HUES6 (cell line): ENCODE measurements at regions not wholly inside any gene's neighbourhood (a gene's known extent, or its start where the extent isn't known, plus 50 kb on each side); places are given as distances from the start of the nearest gene placed in this dataset.

Source experiments
- H3K27ac ChIP-seq: 2 replicates; pipeline ENCODE4 v1.7.0; 2013; ENCODE audit warnings: low read depth, mild to moderate bottlenecking, low read length, inconsistent platforms
- H3K27me3 ChIP-seq: 2 replicates; pipeline ENCODE4 v1.6.1; 2013; ENCODE audit warnings: low read length; ENCODE audit not compliant: control insufficient read depth, insufficient read depth
- H3K36me3 ChIP-seq: 2 replicates; pipeline ENCODE4 v1.6.1; 2013; ENCODE audit warnings: low read length; ENCODE audit not compliant: control insufficient read depth, insufficient read depth
- H3K4me1 ChIP-seq: 2 replicates; pipeline ENCODE4 v1.6.1; 2013; ENCODE audit warnings: low read length; ENCODE audit not compliant: control insufficient read depth, insufficient read depth
- H3K4me3 ChIP-seq: 2 replicates; pipeline ENCODE4 v1.5.1; 2013; ENCODE audit warnings: low read depth, low read length
- H3K9ac ChIP-seq: one replicate; pipeline ENCODE4 v1.6.1; 2013; ENCODE audit warnings: mild to moderate bottlenecking, low read length
- H3K9me3 ChIP-seq: 2 replicates; pipeline ENCODE4 v1.6.1; 2013; ENCODE audit warnings: low read depth, low read length; ENCODE audit not compliant: control insufficient read depth, insufficient read depth

DNA sequence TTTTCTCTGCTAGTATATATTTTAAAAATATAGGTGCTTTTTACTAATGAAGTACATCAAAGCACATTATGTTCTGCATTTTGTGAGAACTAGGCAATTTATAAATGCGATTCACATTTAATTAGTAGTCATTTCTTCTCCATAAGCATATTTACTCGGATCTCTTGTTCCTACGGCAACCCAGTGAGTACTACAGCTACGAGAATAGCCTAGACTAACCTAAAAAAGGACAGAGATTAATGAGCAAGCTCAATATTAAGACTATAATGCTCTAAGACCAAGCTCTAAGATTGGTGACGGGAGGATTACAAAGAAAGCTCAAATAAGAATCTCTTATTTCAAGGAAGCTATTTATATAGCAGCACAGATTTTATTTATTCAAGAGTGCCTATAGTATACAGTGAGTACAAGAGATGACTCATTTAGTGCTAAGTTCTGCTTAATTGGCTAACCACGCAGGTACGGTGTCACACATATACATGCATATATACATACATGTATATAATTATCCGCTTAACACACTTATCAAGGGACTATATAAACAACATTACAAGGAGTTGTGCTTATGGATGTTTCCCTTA, 364.7 kb downstream of the GPD2 start:
- Histone ChIP-seq H3K4me3 (no peak overlapping the region), H3K27me3 (no peaks in the 10 kb centered on the region), H3K9ac (no peak overlapping the region), H3K27ac (peak overlapping the region; percentile 81), H3K9me3 (no peaks in the 10 kb centered on the region), H3K4me1 (peaks cover 47% of the 10 kb centered on the region), H3K36me3 (no peaks in the 10 kb centered on the region)

DNA sequence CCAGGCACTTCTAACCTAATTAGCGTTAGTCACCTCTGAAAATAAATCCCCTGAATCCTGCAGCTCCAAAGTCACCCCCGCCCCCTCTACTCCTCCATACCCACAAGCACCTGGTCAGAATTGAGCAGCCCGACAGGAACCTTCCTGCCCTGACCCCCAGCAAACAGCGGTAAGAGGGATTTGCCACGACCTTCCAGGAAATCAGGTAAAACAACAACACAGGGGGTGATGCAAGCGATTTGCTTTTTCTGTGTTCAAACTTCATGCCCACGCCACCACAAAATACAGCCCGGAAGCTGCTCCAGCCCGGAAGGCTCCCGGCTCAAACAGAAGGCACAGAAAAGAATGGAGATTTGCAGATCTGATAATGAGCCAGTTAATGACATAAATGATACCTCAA, 367.1 kb downstream of the GPD2 start:
- H3K9ac ChIP-seq: no peak overlapping the region

DNA sequence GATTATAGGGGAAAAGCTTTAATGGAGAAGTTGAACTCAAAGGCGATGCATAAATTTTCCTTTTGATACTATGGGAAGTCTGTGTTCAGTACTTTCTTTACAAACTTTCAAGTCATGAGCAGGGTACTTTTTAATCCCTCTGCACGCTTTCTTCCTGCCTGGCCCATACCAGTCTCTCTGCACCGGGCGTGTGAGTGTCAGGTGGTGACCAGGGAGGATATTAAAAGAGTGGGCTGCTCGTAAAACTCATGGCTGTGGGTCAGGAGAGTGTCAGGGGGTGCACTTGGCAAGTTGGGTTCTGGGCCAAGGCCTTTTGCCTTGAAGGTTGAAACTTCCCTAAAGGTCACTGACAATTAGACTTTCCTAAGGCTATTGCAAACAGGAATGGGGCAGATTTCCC, 367.8 kb downstream of the GPD2 start:
- Histone ChIP-seq H3K9me3 (peaks cover 5% of the 10 kb centered on the region; the same call in 1 of the 2 replicates), H3K27me3 (no peaks in the 10 kb centered on the region), H3K4me1 (peaks cover 47% of the 10 kb centered on the region), H3K4me3 (no peak overlapping the region), H3K9ac (no peak overlapping the region), H3K27ac (no peak overlapping the region), H3K36me3 (no peaks in the 10 kb centered on the region)

More for the DNA sequence above, 367.1 kb downstream of the GPD2 start:
- Histone ChIP-seq H3K36me3 (no peaks in the 10 kb centered on the region), H3K4me3 (no peak overlapping the region), H3K27me3 (no peaks in the 10 kb centered on the region), H3K4me1 (peaks cover 47% of the 10 kb centered on the region), H3K9me3 (peaks cover 5% of the 10 kb centered on the region; the same call in 1 of the 2 replicates), H3K27ac (no peak overlapping the region)

DNA sequence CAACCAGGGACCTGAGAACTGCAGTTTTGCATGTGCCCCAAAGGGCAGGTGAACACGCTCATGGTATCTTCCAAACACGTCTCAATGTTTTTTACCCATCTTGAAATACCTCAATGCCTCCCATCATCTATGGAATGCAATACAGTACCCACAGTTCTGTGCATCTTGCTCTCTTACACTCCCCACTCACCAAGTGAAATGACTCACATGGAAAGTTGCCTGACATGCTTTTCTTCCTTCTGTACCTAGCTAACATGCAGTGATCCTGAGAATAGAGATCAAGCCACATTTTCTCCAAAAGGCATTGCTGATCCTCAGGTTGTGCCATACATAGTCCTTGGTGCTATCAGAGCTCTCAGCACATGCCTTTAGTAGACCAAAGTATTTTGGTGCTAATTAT, 373.9 kb downstream of the GPD2 start:
- H3K36me3 ChIP-seq: no peaks in the 10 kb centered on the region
- H3K27me3 ChIP-seq: no peaks in the 10 kb centered on the region
- H3K4me3 ChIP-seq: no peak overlapping the region
- peaks cover 8% of the 10 kb centered on the region; the same call in 1 of the 2 replicates for H3K9me3 ChIP-seq
- no peaks in the 10 kb centered on the region for H3K4me1 ChIP-seq
- H3K27ac ChIP-seq: no peak overlapping the region
- H3K9ac ChIP-seq: no peak overlapping the region

DNA sequence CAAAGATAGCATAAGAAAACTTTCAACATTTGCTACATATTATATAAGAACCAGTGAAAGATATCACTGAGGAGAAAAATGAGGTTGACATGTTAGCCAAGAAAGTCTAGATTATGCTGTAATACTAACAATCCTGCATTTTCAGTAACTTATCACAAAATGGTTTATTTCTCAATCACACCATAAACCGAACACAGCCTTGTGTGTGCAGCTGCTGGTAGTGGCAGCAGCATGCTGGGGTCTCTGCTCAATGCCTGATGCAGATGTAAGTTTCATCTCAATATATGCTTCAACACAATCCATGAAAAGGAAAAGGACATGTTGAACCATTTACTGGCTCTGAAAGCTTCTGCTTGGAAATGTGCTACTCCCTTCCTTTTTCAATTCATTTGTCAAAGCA, 376.3 kb downstream of the GPD2 start:
- no peaks in the 10 kb centered on the region for H3K36me3 ChIP-seq
- H3K4me1 ChIP-seq: no peaks in the 10 kb centered on the region
- H3K27me3 ChIP-seq: no peaks in the 10 kb centered on the region
- H3K4me3 ChIP-seq: no peak overlapping the region
- H3K9ac ChIP-seq: no peak overlapping the region
- H3K27ac ChIP-seq: no peak overlapping the region
- H3K9me3 ChIP-seq: 0 out of 2 replicates have a peak, but pooled peaks cover 3% of the 10 kb centered on the region

DNA sequence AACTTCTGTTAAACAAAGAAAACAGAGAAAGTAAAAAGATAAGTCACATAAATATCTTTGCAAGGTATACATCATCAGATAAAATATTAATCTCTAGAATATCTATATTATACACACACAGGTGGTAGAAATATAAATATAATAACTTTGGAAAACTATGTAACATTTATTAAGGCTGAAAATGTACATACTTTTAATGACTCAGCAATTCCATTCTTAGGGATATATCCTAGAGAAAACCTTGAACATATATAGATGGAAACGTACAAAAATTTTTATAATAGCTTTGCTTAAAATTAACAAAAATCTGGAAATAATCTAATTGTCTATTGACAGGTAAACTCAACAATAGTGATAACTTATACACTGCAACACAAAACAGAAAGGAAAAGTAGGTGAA, 381.3 kb downstream of the GPD2 start:
- no peaks in the 10 kb centered on the region for H3K4me1 ChIP-seq
- no peak overlapping the region for H3K27ac ChIP-seq
- H3K4me3 ChIP-seq: no peak overlapping the region
- no peak overlapping the region for H3K9ac ChIP-seq
- no peaks in the 10 kb centered on the region for H3K27me3 ChIP-seq
- H3K36me3 ChIP-seq: no peaks in the 10 kb centered on the region
- no peaks in the 10 kb centered on the region for H3K9me3 ChIP-seq

DNA sequence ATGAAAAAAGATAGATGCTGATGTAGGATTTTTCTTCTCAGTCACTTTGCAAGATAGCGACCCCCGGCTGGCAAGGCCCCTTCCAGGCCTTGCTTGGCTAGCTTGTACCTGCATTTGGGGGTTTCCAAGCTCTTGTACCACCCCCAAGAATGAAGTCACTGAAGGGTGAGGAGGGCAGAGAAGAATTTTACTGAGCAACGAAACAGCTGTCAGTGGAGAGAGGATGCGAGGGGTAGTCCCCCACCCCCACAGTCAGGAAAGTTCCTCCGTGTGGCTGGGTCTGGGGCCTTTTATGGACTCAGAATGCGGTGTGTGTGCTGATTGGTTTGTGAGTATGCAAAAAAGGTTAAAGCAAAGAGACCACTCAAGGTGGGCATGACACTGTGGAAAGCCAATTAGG, 382.0 kb downstream of the GPD2 start:
- Histone ChIP-seq H3K4me1 (no peaks in the 10 kb centered on the region), H3K9me3 (no peaks in the 10 kb centered on the region), H3K36me3 (no peaks in the 10 kb centered on the region), H3K4me3 (no peak overlapping the region), H3K9ac (no peak overlapping the region), H3K27ac (no peak overlapping the region), H3K27me3 (no peaks in the 10 kb centered on the region)

DNA sequence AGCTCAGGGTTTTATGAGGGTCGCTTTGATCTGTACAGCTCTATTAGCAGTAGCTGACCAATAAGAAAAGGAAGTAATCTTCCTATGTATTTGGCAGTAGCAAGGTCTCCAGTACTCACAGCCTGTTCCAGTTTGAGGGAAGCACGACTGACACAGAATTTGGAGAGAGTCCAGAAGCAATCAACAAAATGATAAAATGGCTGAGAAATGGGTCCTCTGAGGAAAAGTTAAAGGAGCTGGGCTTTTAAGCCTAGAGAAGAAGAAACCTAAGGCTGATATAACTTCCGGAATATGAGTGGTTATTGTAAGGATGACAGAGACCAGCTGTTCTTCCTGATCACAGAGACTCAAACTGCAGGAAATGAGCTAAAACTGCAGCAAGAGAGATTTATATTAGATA, 382.8 kb downstream of the GPD2 start:
- no peaks in the 10 kb centered on the region for H3K9me3 ChIP-seq
- H3K4me3 ChIP-seq: no peak overlapping the region
- no peak overlapping the region for H3K27ac ChIP-seq
- H3K27me3 ChIP-seq: no peaks in the 10 kb centered on the region
- no peak overlapping the region for H3K9ac ChIP-seq
- no peaks in the 10 kb centered on the region for H3K4me1 ChIP-seq
- H3K36me3 ChIP-seq: no peaks in the 10 kb centered on the region

DNA sequence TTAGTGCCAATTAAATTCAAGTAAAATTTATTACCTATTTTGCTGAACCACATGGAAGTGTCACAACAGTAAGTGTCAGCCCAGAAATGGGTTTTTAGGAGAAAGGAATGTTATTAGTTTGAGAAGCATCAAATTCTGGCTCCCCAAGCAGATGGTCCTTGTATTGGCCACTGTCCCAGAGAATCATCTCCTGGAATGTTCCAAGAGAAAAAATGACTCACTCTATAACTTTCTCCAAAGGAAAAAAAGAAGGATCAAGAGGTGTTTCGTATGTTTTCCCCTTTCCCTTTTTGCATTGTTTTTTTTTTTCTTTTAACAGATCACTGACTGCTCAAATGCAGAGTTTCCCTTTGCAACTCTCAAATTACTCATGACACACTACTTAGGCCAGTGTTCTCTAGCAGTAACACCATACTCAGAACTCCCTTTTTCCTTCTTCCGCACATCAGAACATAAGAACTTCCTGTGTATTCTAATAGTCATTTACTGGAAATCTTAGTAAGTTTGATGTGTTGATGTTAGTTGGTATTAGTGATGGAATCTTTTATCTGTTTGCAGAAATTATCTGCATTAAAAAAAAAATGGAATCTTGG, 390.3 kb downstream of the GPD2 start:
- no peaks in the 10 kb centered on the region for H3K4me1 ChIP-seq
- H3K36me3 ChIP-seq: no peaks in the 10 kb centered on the region
- H3K27ac ChIP-seq: no peak overlapping the region
- H3K9ac ChIP-seq: no peak overlapping the region
- no peaks in the 10 kb centered on the region for H3K27me3 ChIP-seq
- peaks cover 8% of the 10 kb centered on the region; the same call in 1 of the 2 replicates for H3K9me3 ChIP-seq
- no peak overlapping the region for H3K4me3 ChIP-seq

DNA sequence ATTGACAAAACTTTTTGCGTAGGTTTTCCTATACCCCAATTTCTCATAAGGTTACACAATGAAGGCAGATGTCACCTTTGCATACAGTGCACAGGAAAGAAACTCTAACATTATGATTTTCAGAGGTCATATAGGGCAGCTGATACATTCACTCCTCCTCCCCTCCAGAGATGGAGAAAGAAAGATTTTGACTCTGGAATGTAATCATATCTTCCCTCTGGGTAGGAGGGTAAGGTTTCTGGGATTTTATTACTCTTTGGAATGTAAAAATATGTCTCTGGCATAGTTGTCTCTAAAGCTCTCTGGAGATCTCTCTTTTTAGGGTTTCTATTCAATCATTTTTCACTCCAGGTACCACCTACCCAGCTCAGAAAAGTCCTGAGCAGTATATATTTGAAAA, 398.3 kb downstream of the GPD2 start:
- Histone ChIP-seq H3K27ac (no peak overlapping the region), H3K4me3 (no peak overlapping the region), H3K36me3 (no peaks in the 10 kb centered on the region), H3K4me1 (no peaks in the 10 kb centered on the region), H3K27me3 (no peaks in the 10 kb centered on the region), H3K9me3 (no peaks in the 10 kb centered on the region; the same call in 1 of the 2 replicates), H3K9ac (no peak overlapping the region)

DNA sequence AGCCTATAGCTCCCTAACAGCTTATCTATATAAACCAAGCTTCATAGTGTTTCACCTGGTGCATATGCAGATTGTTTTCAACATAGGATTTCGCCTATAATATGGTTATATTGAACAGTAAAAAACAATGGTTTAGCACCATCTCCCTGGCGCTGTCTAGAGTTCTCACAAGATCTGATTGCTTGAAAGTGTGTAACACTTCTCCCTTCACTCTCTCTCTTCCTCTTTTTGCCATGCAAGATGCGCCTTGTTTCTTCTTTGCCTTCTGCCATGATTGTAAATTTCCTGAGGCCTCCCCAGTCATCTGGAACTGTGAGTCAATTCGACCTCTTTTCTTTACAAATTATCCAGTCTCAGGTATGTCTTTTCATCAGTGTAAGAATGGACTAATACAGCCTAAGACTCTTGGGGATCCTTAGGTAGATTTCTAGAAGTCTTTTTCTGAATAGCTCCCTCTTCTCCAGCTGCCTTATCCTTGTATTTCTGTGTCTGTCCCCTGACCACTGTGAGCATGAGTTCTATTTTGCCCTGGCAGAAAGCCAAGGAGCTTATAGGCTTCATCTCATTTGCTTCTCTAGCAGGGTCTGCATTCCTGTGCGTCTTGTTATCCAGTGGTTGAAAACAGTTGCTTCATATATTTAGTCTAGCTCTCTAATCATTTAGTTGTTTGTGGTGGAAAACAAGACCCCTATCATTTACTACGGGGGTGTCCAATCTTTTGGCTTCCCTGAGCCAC, 401.6 kb downstream of the GPD2 start:
- no peaks in the 10 kb centered on the region for H3K27me3 ChIP-seq
- no peaks in the 10 kb centered on the region for H3K36me3 ChIP-seq
- no peak overlapping the region for H3K27ac ChIP-seq
- H3K4me1 ChIP-seq: no peaks in the 10 kb centered on the region
- no peaks in the 10 kb centered on the region for H3K9me3 ChIP-seq
- no peak overlapping the region for H3K9ac ChIP-seq
- no peak overlapping the region for H3K4me3 ChIP-seq
